ENCODE measurements at regions not wholly inside any gene's neighbourhood (a gene's known extent, or its start where the extent isn't known, plus 50 kb on each side); places are given as distances from the start of the nearest gene placed in this dataset.
"Not testable (repeated sequence)": the region's sequence is repeated elsewhere in the genome, so short reads cannot be mapped to it uniquely, and the experiment has no call there.

DNA sequence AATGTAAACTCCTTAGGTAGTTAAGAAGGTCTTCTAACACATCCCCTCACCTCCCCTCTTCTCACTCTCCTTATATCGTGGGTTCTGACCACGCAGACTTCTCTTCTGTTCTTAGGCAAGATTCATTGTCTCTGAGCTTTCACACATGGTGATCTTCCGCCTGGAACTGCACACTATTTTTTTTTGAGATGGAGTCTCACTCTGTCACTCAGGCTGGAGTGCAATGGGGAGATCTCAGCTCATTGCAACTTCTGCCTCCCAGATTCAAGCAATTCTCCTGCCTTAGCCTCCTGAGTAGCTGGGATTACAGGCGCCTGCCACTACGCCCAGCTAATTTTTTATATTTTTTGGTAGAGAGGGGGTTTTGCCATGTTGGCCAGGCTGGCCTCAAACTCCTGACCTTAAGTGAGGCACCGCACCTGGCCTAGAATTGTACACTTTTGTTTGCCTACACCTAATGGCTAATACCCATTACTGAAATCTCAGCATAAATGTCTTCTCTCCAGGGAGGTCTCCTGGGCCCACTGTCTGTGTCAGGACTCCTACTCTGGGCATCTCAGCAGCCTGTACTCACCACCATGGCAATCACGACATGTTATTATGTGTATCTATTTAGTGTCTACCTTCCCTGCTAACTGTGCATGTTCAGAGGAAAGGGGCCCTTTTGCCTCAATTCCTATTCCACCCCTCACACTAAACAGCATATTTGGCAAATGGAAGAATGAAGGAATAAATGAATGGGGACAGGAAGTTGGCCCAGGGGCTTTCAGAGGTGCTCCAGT, 646.3 kb upstream of the DPP6 start:
- WGBS (ENCODE audit: insufficient coverage, low coverage, low lambda C conversion rate, missing lambda C conversion rate) = 67% methylated on average over 7 of the region's 7 CpGs
- no peaks in the 10 kb centered on the region for H3K36me3 ChIP-seq
- no peaks in the 10 kb centered on the region for H3K27me3 ChIP-seq
- no peak for ATAC-seq
- no peaks in the 10 kb centered on the region for H3K9me3 ChIP-seq
- intact Hi-C loops (cut with DNase I) = no loop called here
- TF ChIP-seq POLR2A (IDR thresholded peaks at IDR 0.05) = no peak
- TF ChIP-seq, protein P1, sequence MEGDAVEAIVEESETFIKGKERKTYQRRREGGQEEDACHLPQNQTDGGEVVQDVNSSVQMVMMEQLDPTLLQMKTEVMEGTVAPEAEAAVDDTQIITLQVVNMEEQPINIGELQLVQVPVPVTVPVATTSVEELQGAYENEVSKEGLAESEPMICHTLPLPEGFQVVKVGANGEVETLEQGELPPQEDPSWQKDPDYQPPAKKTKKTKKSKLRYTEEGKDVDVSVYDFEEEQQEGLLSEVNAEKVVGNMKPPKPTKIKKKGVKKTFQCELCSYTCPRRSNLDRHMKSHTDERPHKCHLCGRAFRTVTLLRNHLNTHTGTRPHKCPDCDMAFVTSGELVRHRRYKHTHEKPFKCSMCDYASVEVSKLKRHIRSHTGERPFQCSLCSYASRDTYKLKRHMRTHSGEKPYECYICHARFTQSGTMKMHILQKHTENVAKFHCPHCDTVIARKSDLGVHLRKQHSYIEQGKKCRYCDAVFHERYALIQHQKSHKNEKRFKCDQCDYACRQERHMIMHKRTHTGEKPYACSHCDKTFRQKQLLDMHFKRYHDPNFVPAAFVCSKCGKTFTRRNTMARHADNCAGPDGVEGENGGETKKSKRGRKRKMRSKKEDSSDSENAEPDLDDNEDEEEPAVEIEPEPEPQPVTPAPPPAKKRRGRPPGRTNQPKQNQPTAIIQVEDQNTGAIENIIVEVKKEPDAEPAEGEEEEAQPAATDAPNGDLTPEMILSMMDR (IDR thresholded peaks at IDR 0.05) = no peak
- no peak overlapping the region for H3K4me3 ChIP-seq
- DNase-seq = no peak
- H3K4me1 ChIP-seq = no peaks in the 10 kb centered on the region
- H3K27ac ChIP-seq = no peak overlapping the region

DNA sequence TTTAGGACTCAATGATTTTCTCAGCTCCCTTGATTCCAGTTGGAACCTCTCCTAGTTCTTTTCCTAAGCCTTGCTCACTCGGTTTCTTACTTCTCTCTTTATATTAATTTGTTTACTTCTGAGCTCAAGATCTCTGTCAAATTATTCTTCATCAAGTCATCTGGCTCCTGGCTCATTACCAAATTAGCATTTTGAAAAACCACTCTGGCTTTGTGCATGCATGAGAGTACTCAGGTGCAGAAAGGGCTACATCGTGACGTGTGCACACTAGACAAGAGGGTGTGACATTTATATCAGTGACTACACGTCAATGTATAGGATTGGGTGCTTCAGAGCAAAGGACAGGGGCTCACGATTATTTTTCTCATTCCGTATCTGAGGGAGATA, 645.7 kb upstream of the DPP6 start:
- Histone ChIP-seq H3K4me3 (no peak overlapping the region), H3K27ac (no peak overlapping the region), H3K36me3 (no peaks in the 10 kb centered on the region), H3K27me3 (no peaks in the 10 kb centered on the region), H3K9me3 (no peaks in the 10 kb centered on the region), H3K4me1 (no peaks in the 10 kb centered on the region)
- ATAC-seq = no peak
- intact Hi-C loops (cut with DNase I) = no loop called here
- 41% methylated on average over 6 of the region's 6 CpGs for WGBS (ENCODE audit: insufficient coverage, low coverage, low lambda C conversion rate, missing lambda C conversion rate)
- no peak for DNase-seq
- TF ChIP-seq, protein P1 (IDR thresholded peaks at IDR 0.05) = no peak
- TF ChIP-seq POLR2A (IDR thresholded peaks at IDR 0.05) = no peak

DNA sequence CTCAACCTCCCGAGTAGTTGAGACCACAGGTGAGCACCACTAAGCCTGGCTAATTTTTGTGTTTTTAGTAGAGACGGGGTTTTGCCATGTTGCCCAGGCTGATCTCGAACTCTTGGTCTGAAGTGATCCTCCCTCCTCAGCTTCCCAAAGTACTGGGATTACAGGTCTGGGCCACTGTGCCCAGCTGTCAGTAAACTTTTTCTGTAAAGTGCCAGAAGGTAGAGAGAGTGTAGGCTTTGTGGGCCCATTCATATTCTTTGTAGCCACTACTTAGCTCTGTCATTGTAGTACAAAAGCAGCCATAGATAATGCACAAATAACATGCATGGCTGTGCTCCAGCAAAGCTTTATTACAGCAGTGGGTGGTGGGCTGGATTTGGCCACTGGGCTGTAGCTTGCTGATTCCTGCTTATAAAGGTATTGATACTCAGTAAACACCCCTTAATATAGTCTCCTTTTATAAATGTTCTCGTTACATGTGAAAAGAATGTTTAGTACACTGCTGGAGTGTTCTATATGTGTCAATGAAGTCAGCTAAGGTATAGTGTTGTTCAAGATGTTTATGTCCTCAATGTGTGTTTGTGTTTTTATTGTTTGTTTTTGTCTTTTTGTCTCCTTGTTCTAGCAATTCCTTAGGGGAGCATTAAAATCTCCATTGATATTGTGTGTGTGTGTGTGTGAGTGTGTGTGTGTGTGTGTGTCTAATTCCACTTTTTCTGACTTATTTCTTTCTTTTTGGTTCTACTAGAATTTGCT, 644.7 kb upstream of the DPP6 start:
- Histone ChIP-seq H3K27me3 (no peaks in the 10 kb centered on the region), H3K36me3 (no peaks in the 10 kb centered on the region), H3K27ac (no peak overlapping the region), H3K4me3 (no peak overlapping the region), H3K9me3 (no peaks in the 10 kb centered on the region), H3K4me1 (no peaks in the 10 kb centered on the region)
- DNase-seq (no peak), ATAC-seq (no peak)
- intact Hi-C loops (cut with DNase I) = no loop called here
- WGBS (ENCODE audit: insufficient coverage, low coverage, low lambda C conversion rate, missing lambda C conversion rate) = 58% methylated on average over 4 of the region's 4 CpGs
- no peak for TF ChIP-seq POLR2A (IDR thresholded peaks at IDR 0.05)
- TF ChIP-seq, protein P1 (IDR thresholded peaks at IDR 0.05) = no peak

DNA sequence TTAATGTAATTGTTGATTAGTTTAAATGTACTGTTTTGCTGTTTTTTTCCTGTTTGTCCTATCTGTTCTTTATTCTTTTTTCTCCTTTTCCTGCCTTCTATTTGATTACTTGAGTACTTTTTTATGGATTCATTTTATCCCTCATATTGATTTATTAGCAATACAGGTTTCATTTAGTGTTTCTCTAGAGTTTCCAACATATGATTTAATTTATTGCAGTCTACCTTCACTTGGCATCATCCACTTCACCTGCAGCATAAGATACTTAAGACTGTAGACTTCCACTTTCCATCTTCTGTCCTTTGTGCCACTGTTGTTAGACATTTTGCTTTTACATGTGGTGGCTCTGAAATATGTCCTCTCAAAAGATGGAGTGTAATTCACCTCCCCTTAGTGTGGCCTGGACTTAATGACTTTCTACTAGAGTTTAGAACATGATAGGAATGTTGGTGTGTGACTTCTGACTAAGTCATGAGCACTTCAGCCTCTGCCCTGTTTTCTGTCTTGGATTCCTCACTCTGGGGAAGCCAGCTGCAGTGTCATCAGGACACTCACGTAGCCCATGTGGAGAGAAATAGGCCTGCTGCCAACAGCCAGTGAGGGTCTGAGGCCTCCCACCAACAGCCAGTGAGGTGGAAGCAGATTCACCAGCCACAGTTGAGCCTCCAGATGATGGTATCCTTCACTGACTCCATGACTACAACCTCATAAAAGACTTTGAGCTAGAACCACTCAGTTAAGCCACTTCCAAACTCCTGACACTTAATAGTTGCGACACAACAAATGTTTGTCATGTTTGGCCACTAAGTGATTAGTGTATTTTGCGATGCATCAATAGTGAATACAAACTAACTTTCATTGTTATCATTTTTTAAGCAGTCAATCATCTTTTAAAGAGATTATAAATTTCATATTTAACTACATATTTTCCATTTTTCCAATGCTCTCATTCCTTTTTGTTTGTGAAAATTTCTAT, 643.5 kb upstream of the DPP6 start:
- Histone ChIP-seq H3K27ac (no peak overlapping the region), H3K4me3 (no peak overlapping the region), H3K27me3 (no peaks in the 10 kb centered on the region), H3K4me1 (no peaks in the 10 kb centered on the region), H3K36me3 (no peaks in the 10 kb centered on the region), H3K9me3 (no peaks in the 10 kb centered on the region)
- 47% methylated on average over 3 of the region's 3 CpGs for WGBS (ENCODE audit: insufficient coverage, low coverage, low lambda C conversion rate, missing lambda C conversion rate)
- intact Hi-C loops (cut with DNase I) = no loop called here
- DNase-seq = no peak
- TF ChIP-seq, protein P1 (IDR thresholded peaks at IDR 0.05) = no peak
- no peak for TF ChIP-seq POLR2A (IDR thresholded peaks at IDR 0.05)
- no peak for ATAC-seq

DNA sequence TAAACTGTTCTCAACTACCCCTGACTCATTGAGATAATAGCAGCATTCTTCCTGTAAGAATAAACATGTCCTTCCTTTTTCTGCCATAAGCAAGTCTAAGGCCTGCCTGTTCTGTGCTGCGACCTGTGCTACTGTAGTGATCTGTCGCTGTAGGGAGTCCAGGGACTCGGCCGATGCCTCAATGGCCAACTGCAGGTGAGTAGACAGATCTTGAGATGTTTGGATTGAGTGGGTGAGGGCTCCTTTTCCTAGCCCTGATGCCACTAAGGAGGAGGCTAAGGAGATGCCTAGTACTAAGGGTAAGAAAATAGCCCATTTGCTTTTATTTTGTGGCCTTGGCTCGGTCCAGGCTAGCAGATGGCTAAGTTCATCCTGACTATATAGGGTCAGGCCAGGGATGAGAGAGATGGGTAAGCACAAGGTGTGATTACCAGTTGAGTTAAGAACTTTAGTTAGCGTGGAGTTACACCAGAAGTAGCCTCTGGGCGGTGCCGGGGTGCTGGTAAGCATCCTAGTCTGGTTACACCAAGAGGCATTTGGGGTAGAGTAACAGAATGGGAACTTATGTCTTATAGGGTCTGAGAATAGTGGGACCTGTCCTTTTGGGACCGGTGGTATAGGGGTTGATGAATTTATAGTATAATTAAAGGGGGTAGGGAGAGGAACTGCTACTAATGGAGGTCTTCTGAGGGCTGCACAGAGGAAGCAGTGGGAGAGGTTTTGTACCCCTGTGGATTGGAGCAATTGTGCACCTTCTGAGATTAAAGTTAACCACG, 642.4 kb upstream of the DPP6 start:
- DNase-seq; H3K36me3 ChIP-seq; H3K4me3 ChIP-seq; ATAC-seq; H3K27me3 ChIP-seq; H3K27ac ChIP-seq; H3K4me1 ChIP-seq; H3K9me3 ChIP-seq; intact Hi-C loops (cut with DNase I): not testable (repeated sequence)
- WGBS (ENCODE audit: insufficient coverage, low coverage, low lambda C conversion rate, missing lambda C conversion rate) = 67% methylated on average over 10 of the region's 10 CpGs

DNA sequence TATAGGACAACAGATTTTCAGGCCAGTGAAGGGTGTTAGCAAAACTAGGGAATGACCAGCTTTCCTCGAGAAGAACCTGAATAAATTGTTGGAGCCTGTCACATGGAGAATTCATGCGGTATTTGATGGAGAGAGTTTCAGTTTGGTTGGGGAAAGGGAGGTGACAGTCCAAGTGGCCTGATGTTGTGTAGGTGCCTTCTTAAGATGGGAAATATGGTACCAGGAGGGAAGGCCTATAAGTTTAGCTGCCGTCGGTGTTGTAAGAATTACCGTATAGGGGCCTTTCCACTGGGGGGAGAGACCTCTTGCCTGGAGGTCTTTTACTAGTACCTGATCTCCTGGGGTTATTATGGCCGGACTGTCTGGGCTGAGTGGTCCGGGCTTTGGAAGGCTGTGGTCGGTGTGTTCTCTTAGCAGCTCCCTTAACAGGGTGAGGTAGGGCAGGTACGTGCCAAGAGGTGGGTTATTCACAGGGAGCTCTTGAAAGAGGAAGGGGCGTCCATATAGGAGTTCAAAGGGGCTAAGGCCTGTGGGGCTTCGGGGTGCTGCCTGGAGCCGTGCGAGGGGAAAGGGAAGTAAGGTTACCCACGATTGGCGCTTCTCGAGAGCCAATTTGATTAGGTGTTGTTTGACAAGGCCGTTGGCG, 641.1 kb upstream of the DPP6 start:
- intact Hi-C loops (cut with DNase I); H3K4me1 ChIP-seq; H3K27ac ChIP-seq; H3K9me3 ChIP-seq; H3K4me3 ChIP-seq; H3K27me3 ChIP-seq; ATAC-seq; DNase-seq; H3K36me3 ChIP-seq: not testable (repeated sequence)
- 64% methylated on average over 10 of the region's 18 CpGs for WGBS (ENCODE audit: insufficient coverage, low coverage, low lambda C conversion rate, missing lambda C conversion rate)
